ENCODE measurements at regions not wholly inside any gene's neighbourhood (a gene's known extent, or its start where the extent isn't known, plus 50 kb on each side); places are given as distances from the start of the nearest gene placed in this dataset.
"Not testable (repeated sequence)": the region's sequence is repeated elsewhere in the genome, so short reads cannot be mapped to it uniquely, and the experiment has no call there.

GRCh38 chr4:165569031-165569430 lies 190.2 kb downstream of the CPE start:
- no peaks in the 10 kb centered on the region for H3K27me3 ChIP-seq
- no peak overlapping the region for H3K27ac ChIP-seq
- no peaks in the 10 kb centered on the region for H3K36me3 ChIP-seq
- peak in 1 of 2 donors; percentile 26 for DNase-seq (ENCODE audit: low read depth in 1 of 2, low spot score in 1 of 2)
- no peak overlapping the region for H3K4me3 ChIP-seq
- H3K4me1 ChIP-seq (ENCODE audit: low read depth), result no peaks in the 10 kb centered on the region
- TF ChIP-seq CTCF (IDR thresholded peaks at IDR 0.05; ENCODE audit: low read depth, low read length), result no peak
- no peaks in the 10 kb centered on the region for H3K9me3 ChIP-seq (ENCODE audit: low read depth)

- H3K27ac ChIP-seq, result not testable (repeated sequence)
- DNase-seq (ENCODE audit: low read depth in 1 of 2, low spot score in 1 of 2), result peak in 1 of 2 donors; percentile 16
Observed at GRCh38 chr4:165571476-165571875, 192.7 kb downstream of the CPE start.

GRCh38 chr4:165580351-165580905 lies 201.6 kb downstream of the CPE start:
- no peak for TF ChIP-seq CTCF (IDR thresholded peaks at IDR 0.05; ENCODE audit: low read depth, low read length)
- H3K4me1 ChIP-seq (ENCODE audit: low read depth), result peaks cover 16% of the 10 kb centered on the region
- H3K27ac ChIP-seq, result peak overlapping the region; percentile 68
- H3K36me3 ChIP-seq, result no peaks in the 10 kb centered on the region
- peak; percentile 42 to 90 for DNase-seq (ENCODE audit: low read depth in 1 of 2, low spot score in 1 of 2)
- no peaks in the 10 kb centered on the region for H3K27me3 ChIP-seq
- no peaks in the 10 kb centered on the region for H3K9me3 ChIP-seq (ENCODE audit: low read depth)
- no peak overlapping the region for H3K4me3 ChIP-seq

More at GRCh38 chr4:165571476-165571875, 192.7 kb downstream of the CPE start:
- H3K27me3 ChIP-seq; H3K36me3 ChIP-seq; H3K4me1 ChIP-seq (ENCODE audit: low read depth); H3K4me3 ChIP-seq; H3K9me3 ChIP-seq (ENCODE audit: low read depth): not testable (repeated sequence)

- no peaks in the 10 kb centered on the region for H3K36me3 ChIP-seq
- H3K27me3 ChIP-seq, result no peaks in the 10 kb centered on the region
- no peak overlapping the region for H3K4me3 ChIP-seq
- DNase-seq (ENCODE audit: low read depth in 1 of 2, low spot score in 1 of 2), result no peak
- peaks cover 16% of the 10 kb centered on the region for H3K4me1 ChIP-seq (ENCODE audit: low read depth)
- H3K27ac ChIP-seq, result no peak overlapping the region
- TF ChIP-seq CTCF (IDR thresholded peaks at IDR 0.05; ENCODE audit: low read depth, low read length), result no peak
- H3K9me3 ChIP-seq (ENCODE audit: low read depth), result no peaks in the 10 kb centered on the region
Observed at GRCh38 chr4:165583341-165583740, 204.5 kb downstream of the CPE start.

- no peaks in the 10 kb centered on the region for H3K36me3 ChIP-seq
- no peak for DNase-seq (ENCODE audit: low read depth in 1 of 2, low spot score in 1 of 2)
- no peak overlapping the region for H3K4me3 ChIP-seq
- H3K27ac ChIP-seq, result no peak overlapping the region
- H3K4me1 ChIP-seq (ENCODE audit: low read depth), result peaks cover 10% of the 10 kb centered on the region
- no peaks in the 10 kb centered on the region for H3K27me3 ChIP-seq
- no peaks in the 10 kb centered on the region for H3K9me3 ChIP-seq (ENCODE audit: low read depth)
- no peak for TF ChIP-seq CTCF (IDR thresholded peaks at IDR 0.05; ENCODE audit: low read depth, low read length)
Observed at GRCh38 chr4:165584916-165585315, 206.1 kb downstream of the CPE start.

- Histone ChIP-seq H3K4me3 (no peak overlapping the region), H3K27me3 (no peaks in the 10 kb centered on the region), H3K36me3 (no peaks in the 10 kb centered on the region), H3K27ac (no peak overlapping the region), H3K4me1 (ENCODE audit: low read depth) (no peaks in the 10 kb centered on the region), H3K9me3 (ENCODE audit: low read depth) (no peaks in the 10 kb centered on the region)
- no peak for TF ChIP-seq CTCF (IDR thresholded peaks at IDR 0.05; ENCODE audit: low read depth, low read length)
- DNase-seq (ENCODE audit: low read depth in 1 of 2, low spot score in 1 of 2), result peak in 1 of 2 donors; percentile 26
Observed at GRCh38 chr4:165588534-165589315, 209.9 kb downstream of the CPE start.
